ENCODE measurements at regions not wholly inside any gene's neighbourhood (a gene's known extent, or its start where the extent isn't known, plus 50 kb on each side); places are given as distances from the start of the nearest gene placed in this dataset.

- no peak overlapping the region for H3K4me2 ChIP-seq
- ATAC-seq (no peak), DNase-seq (ENCODE audit: low read depth in 1 of 2, low spot score in 1 of 2) (no peak), FAIRE-seq (no peak)
- H3K27ac ChIP-seq, result no peak overlapping the region
- H3K9me3 ChIP-seq, result no peaks in the 10 kb centered on the region
- ChIA-PET CTCF (no interaction called here), POLR2A (no interaction called here)
- TF ChIP-seq HMGXB4 (CRISPR knock-in tag; IDR thresholded peaks at IDR 0.05; ENCODE audit: borderline replicate concordance) (no peak), EHF (CRISPR knock-in tag; IDR thresholded peaks at IDR 0.05) (no peak), ATOH8 (CRISPR knock-in tag; IDR thresholded peaks at IDR 0.05; ENCODE audit: low read depth) (no peak), ZSCAN20 (CRISPR knock-in tag; IDR thresholded peaks at IDR 0.05) (no peak), NFE2L2 (conservative IDR thresholded peaks at IDR 0.05; ENCODE audit: low read length) (no peak), HEYL (CRISPR knock-in tag; IDR thresholded peaks at IDR 0.05) (no peak), JUN (IDR thresholded peaks at IDR 0.05) (no peak), HOXB5 (CRISPR knock-in tag; IDR thresholded peaks at IDR 0.05) (no peak), MAX (IDR thresholded peaks at IDR 0.05) (no peak), POLR2AphosphoS2 (conservative IDR thresholded peaks at IDR 0.05; ENCODE audit: low read length) (no peak), FOXS1 (CRISPR knock-in tag; IDR thresholded peaks at IDR 0.05) (no peak), TFCP2L1 (CRISPR knock-in tag; IDR thresholded peaks at IDR 0.05) (no peak), HDAC2 (IDR thresholded peaks at IDR 0.05) (no peak), TP53 (CRISPR knock-in tag; IDR thresholded peaks at IDR 0.05) (no peak), HOXB13 (CRISPR knock-in tag; IDR thresholded peaks at IDR 0.05; ENCODE audit: low read depth) (no peak), CHD4 (IDR thresholded peaks at IDR 0.05; ENCODE audit: borderline replicate concordance) (no peak), SMC3 (IDR thresholded peaks at IDR 0.05) (no peak), RAD21 (conservative IDR thresholded peaks at IDR 0.05 in 1 of 2, IDR thresholded peaks at IDR 0.05 in 1 of 2) (no peak)
- WGBS (ENCODE audit: missing lambda C conversion rate), result 1% methylated on average over 5 of the region's 5 CpGs
- H3K4me1 ChIP-seq, result no peaks in the 10 kb centered on the region
- H3K4me3 ChIP-seq, result no peak overlapping the region
Observed at GRCh38 chr3:68342426-68342825, 589.9 kb downstream of the TAFA4 start.

- ATAC-seq (no peak), DNase-seq (ENCODE audit: low read depth in 1 of 2, low spot score in 1 of 2) (no peak), FAIRE-seq (no peak)
- no peak overlapping the region for H3K4me2 ChIP-seq
- no peaks in the 10 kb centered on the region for H3K4me1 ChIP-seq
- POLR2A ChIA-PET, result no interaction called here
- H3K27ac ChIP-seq, result no peak overlapping the region
- TF ChIP-seq MAFK (IDR thresholded peaks at IDR 0.05; ENCODE audit: partially characterized antibody) (peak; percentile 53), NR3C1 (IDR thresholded peaks at IDR 0.05) (no peak)
- no peaks in the 10 kb centered on the region for H3K9me3 ChIP-seq
- WGBS (ENCODE audit: missing lambda C conversion rate), result 5% methylated on average over 1 of the region's 1 CpG
- H3K4me3 ChIP-seq, result no peak overlapping the region
- CTCF ChIA-PET, result no interaction called here
Observed at GRCh38 chr3:68336042-68336441, 596.3 kb downstream of the TAFA4 start.

GRCh38 chr3:68334367-68334986 is 597.9 kb downstream of the TAFA4 start:
- Histone ChIP-seq H3K4me2 (no peak overlapping the region), H3K4me3 (no peak overlapping the region), H3K27ac (no peak overlapping the region), H3K9me3 (no peaks in the 10 kb centered on the region), H3K4me1 (no peaks in the 10 kb centered on the region)
- ChIA-PET CTCF (no interaction called here), POLR2A (no interaction called here)
- FAIRE-seq (no peak), ATAC-seq (no peak), DNase-seq (ENCODE audit: low read depth in 1 of 2, low spot score in 1 of 2) (no peak)
- 0% methylated on average over 4 of the region's 4 CpGs for WGBS (ENCODE audit: missing lambda C conversion rate)
- TF ChIP-seq ESRRA (IDR thresholded peaks at IDR 0.05; ENCODE audit: borderline replicate concordance, low read length) (no peak), JUN (IDR thresholded peaks at IDR 0.05) (no peak), SREBF2 (IDR thresholded peaks at IDR 0.05) (no peak), NPAS2 (CRISPR knock-in tag; IDR thresholded peaks at IDR 0.05; ENCODE audit: borderline replicate concordance) (no peak), REST (IDR thresholded peaks at IDR 0.05) (no peak), EP300 (IDR thresholded peaks at IDR 0.05) (no peak), PBX3 (IDR thresholded peaks at IDR 0.05) (no peak), RAD21 (conservative IDR thresholded peaks at IDR 0.05 in 1 of 2, IDR thresholded peaks at IDR 0.05 in 1 of 2) (no peak), FOSB (CRISPR knock-in tag; IDR thresholded peaks at IDR 0.05) (no peak), NR3C1 (IDR thresholded peaks at IDR 0.05) (no peak)

All from A549 (cell line).